ENCODE measurements at regions not wholly inside any gene's neighbourhood (a gene's known extent, or its start where the extent isn't known, plus 50 kb on each side); places are given as distances from the start of the nearest gene placed in this dataset.

- in situ Hi-C loops (cut with MboI; ENCODE audit: low sequenced_read_pairs), result no loop called here
Observed at GRCh38 chr1:199644912-199645311, 382.6 kb upstream of the NR5A2 start.

- in situ Hi-C loops (cut with MboI; ENCODE audit: low sequenced_read_pairs), result no loop called here
Observed at GRCh38 chr1:199646761-199647160, 380.7 kb upstream of the NR5A2 start.

- in situ Hi-C loops (cut with MboI; ENCODE audit: low sequenced_read_pairs), result no loop called here
Observed at GRCh38 chr1:199657449-199657848, 370.1 kb upstream of the NR5A2 start.

DNA sequence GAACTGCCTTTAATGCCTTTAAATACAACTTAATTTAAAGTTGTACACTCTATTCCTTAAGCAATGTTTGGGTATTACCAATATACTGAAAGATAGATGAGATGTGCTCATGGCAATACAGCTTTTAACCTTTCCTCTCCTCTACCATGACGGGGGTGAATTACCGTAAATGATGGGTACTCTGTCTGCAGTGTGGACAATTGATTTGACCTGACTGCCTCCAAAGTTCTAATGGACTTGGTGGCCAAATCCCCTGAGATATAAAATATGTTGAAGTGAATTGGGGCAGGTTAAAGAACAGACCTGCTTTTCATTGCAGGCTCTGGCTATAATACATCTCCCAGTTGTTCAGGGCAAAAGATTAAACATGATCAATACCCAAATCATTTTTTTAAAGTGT is 367.4 kb upstream of the NR5A2 start:
- in situ Hi-C loops (cut with MboI; ENCODE audit: low sequenced_read_pairs), result no loop called here

GRCh38 chr1:199665371-199665770 is 362.1 kb upstream of the NR5A2 start:
- in situ Hi-C loops (cut with MboI; ENCODE audit: low sequenced_read_pairs), result no loop called here

DNA sequence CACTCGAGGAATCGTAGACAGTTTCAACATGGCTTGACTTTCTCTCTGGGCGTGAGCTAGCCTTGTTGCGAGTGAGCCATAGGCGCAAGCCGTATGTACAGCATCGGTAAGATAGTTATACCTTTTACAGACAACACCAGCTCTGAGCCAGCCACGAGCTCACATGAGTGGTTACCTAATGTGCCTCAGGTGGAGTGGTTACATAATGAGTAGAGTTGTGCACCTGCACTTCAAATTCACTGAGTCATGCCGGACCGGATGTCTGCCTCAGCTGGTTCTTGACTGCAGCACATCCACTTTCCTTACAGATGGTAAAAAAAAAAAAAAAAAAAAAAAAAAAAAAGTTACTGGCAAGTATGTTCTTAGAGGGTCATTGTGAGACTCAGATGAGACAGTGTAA is 360.4 kb upstream of the NR5A2 start:
- in situ Hi-C loops (cut with MboI; ENCODE audit: low sequenced_read_pairs), result no loop called here

DNA sequence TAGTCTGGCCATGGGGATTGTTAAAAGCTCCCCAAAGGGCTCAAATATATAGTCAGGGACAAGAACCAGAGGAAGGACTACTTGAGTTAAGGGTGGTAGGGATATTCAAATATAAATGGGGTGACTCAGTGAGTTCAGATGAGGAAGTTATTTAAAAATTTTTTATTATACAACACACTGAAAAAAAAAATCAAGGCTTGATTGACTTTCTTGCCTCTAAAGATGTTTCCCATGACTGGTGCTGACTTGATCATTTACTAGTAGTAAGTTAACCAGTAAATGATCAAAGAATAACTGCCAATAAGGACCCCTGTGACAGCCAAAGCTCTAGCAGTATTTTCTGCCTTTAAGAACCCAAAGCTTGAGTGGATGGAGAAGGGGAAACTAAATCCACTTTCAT is 357.6 kb upstream of the NR5A2 start:
- in situ Hi-C loops (cut with MboI; ENCODE audit: low sequenced_read_pairs), result no loop called here

DNA sequence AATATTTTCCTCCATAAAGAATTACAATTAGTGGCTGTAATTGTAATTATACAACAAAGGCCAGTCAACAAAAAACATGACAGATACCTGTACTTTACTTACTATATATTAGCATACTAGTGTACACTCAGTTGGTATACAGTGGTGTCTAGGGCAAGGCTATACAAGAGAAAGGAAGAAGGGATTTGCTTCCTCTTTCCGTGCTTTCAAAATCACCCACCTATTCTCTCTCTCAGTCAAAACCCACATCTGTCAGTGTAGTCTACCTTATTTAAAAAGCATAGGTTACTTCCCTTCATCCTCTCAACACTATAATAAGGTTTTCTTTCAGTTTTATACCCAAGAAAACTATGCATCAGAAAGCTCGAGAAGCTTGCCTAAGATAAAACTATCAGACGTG is 355.8 kb upstream of the NR5A2 start:
- in situ Hi-C loops (cut with MboI; ENCODE audit: low sequenced_read_pairs), result no loop called here

DNA sequence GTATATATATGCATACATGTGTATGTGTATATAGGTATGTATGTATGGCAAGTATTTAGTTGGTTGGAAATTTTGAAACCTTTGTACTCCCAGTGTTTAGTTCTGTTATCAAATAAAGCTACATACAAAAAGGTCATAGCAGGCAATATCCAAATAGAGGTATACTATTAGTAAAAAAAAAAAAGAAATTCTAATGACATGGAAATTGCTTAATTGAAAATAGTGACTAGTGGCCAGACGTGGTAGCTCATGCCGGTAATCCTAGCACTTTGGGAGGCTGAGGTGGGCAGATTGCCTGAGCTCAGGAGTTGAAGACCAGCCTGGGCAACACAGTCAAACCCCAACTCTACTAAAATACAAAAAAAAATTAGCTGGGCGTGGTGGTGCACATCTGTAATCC is 351.6 kb upstream of the NR5A2 start:
- in situ Hi-C loops (cut with MboI; ENCODE audit: low sequenced_read_pairs), result loop anchor here (25.0 kb wide), 1 partner anchor 611 kb away; no protein-coding TSS in a partner anchor

DNA sequence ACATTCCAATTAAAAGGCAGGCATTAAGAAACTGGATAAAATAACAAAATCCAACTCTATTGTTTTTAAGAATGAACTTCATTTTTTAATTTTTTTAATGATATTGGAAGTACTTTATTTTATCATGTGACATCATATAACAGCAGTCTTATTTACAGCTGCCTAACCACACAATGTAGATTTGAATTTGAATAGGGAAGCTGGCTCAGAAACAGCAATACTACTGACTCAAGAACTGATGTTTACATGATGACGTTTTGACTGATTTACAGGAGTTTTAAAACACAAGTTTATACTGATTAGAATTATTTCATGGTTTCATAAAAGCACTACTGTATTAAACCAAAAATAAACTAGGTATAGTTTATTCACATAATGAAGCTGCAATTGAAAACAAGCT is 348.7 kb upstream of the NR5A2 start:
- in situ Hi-C loops (cut with MboI; ENCODE audit: low sequenced_read_pairs), result loop anchor here (25.0 kb wide), 1 partner anchor 609 kb away; no protein-coding TSS in a partner anchor

DNA sequence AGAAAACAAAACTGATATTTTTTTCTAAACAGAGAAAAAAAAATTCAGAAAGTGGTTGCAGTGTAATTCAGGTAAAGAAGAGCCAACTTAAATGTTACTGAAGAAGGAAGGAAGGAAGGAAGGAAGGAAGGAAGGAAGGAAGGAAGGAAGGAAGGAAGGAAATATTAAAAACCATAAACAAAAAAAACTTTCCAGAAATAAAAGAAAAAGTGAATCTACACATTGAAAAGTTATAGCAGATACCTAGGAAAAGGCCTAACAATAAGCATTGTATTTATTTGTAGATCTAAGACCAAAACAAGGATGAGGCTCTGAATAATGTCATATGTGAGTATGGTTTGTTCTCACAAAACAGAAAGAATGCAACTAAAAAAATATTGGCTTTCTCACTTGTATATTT is 345.4 kb upstream of the NR5A2 start:
- in situ Hi-C loops (cut with MboI; ENCODE audit: low sequenced_read_pairs), result loop anchor here (10.0 to 25.0 kb wide), 2 partner anchors 605 to 803 kb away; no protein-coding TSS in a partner anchor

GRCh38 chr1:199684686-199685273 is 342.7 kb upstream of the NR5A2 start:
- in situ Hi-C loops (cut with MboI; ENCODE audit: low sequenced_read_pairs), result loop anchor here (10.0 to 25.0 kb wide), 2 partner anchors 603 to 800 kb away; no protein-coding TSS in a partner anchor

DNA sequence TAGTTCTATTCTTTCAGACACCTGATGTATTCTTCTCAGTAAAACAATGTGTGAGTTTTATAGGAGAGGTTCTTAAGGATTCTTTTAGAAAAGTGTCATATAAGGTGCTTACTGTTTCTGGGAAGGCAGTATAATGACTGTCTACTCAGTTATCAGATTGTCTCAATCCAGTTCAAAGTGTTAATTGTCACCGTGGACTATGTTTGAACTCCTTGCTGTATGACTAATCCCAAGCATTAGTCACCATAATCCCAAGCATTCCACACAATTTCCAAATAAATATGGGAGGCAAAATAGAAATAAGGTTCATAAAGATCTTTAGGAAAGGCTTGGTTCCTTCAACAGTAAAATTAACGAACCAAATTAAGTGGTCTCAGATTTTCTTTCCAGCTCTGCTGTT is 342.1 kb upstream of the NR5A2 start:
- in situ Hi-C loops (cut with MboI; ENCODE audit: low sequenced_read_pairs), result loop anchor here (10.0 to 25.0 kb wide), 2 partner anchors 602 to 799 kb away; no protein-coding TSS in a partner anchor

GRCh38 chr1:199687321-199687720 is 340.2 kb upstream of the NR5A2 start:
- in situ Hi-C loops (cut with MboI; ENCODE audit: low sequenced_read_pairs), result loop anchor here (10.0 to 25.0 kb wide), 2 partner anchors 600 to 797 kb away; no protein-coding TSS in a partner anchor

GRCh38 chr1:199688133-199688676 is 339.3 kb upstream of the NR5A2 start:
- in situ Hi-C loops (cut with MboI; ENCODE audit: low sequenced_read_pairs), result loop anchor here (10.0 to 25.0 kb wide), 2 partner anchors 599 to 797 kb away; no protein-coding TSS in a partner anchor

- in situ Hi-C loops (cut with MboI; ENCODE audit: low sequenced_read_pairs), result loop anchor here (10.0 to 25.0 kb wide), 2 partner anchors 599 to 796 kb away; no protein-coding TSS in a partner anchor
Observed at GRCh38 chr1:199688774-199689173, 338.7 kb upstream of the NR5A2 start.

- in situ Hi-C loops (cut with MboI; ENCODE audit: low sequenced_read_pairs), result loop anchor here (25.0 kb wide), 1 partner anchor 597 kb away; no protein-coding TSS in a partner anchor
Observed at GRCh38 chr1:199690496-199690895, 337.0 kb upstream of the NR5A2 start.

DNA sequence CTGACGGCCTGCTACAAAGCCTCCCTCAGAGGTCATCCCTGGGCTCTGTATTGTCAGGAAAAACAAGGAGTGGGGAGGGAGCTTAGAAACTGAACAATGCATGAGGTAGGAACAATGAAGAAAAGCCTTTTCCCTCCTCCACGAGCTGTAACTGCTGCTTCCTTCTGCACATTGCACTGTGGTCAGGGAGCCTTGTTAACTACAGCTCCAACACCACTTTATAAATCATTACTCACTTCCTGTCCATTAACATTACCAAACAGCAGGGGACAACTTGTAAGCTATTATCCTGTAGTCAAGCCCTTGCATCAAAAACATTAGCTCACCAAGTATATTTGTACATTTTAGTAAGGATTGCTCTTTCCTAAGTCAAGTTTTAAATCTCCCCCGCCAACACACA is 336.0 kb upstream of the NR5A2 start:
- in situ Hi-C loops (cut with MboI; ENCODE audit: low sequenced_read_pairs), result loop anchor here (25.0 kb wide), 1 partner anchor 596 kb away; no protein-coding TSS in a partner anchor

DNA sequence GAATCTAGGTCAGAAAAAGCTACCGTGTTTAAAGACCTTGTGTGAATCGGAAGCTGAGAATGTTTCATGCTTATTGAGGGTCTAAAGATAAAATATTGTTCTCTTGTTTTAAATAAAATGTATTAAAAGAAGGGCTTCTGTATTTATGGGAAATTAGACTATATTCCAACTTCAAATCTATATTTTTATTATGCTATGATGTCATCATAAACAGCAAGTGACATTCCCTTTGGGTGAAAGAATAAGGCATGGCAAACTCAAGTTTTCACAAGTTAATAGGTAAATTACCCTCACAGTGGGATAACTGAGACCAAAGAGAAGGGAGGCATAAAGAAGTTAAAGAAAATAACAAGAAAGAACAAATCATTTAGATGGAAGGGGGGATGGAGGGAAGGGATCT is 333.8 kb upstream of the NR5A2 start:
- in situ Hi-C loops (cut with MboI; ENCODE audit: low sequenced_read_pairs), result loop anchor here (25.0 kb wide), 1 partner anchor 594 kb away; no protein-coding TSS in a partner anchor

GRCh38 chr1:199696225-199696624 is 331.3 kb upstream of the NR5A2 start:
- in situ Hi-C loops (cut with MboI; ENCODE audit: low sequenced_read_pairs), result loop anchor here (25.0 kb wide), 1 partner anchor 591 kb away; no protein-coding TSS in a partner anchor

- in situ Hi-C loops (cut with MboI; ENCODE audit: low sequenced_read_pairs), result loop anchor here (25.0 kb wide), 1 partner anchor 589 kb away; no protein-coding TSS in a partner anchor
Observed at GRCh38 chr1:199698222-199698621, 329.3 kb upstream of the NR5A2 start.

- in situ Hi-C loops (cut with MboI; ENCODE audit: low sequenced_read_pairs), result no loop called here
Observed at GRCh38 chr1:199700551-199700950, 327.0 kb upstream of the NR5A2 start.

All from HL-60/S4 treated with retinoic acid at 250 ng/mL for 4 days and 3 days (cell line).